GM04503 (cell line): ENCODE measurements at regions not wholly inside any gene's neighbourhood (a gene's known extent, or its start where the extent isn't known, plus 50 kb on each side); places are given as distances from the start of the nearest gene placed in this dataset.
"Not testable (repeated sequence)": the region's sequence is repeated elsewhere in the genome, so short reads cannot be mapped to it uniquely, and the experiment has no call there.

ENCODE experiments used
- DNase-seq: peaks from one replicate; pipeline ENCODE4 v3.0.0-alpha.2; 2012; ENCODE audit warnings: low read depth

GRCh38 chr4:135050086-135050717, 848.6 kb upstream of the PABPC4L start:
- no peak for DNase-seq

- DNase-seq: no peak
Observed at GRCh38 chr4:135032670-135033069, 831.1 kb upstream of the PABPC4L start.

GRCh38 chr4:135015771-135016170, 814.2 kb upstream of the PABPC4L start:
- DNase-seq: no peak

- DNase-seq: no peak
Observed at GRCh38 chr4:135007400-135007799, 805.8 kb upstream of the PABPC4L start.

GRCh38 chr4:134999169-134999568, 797.6 kb upstream of the PABPC4L start:
- no peak for DNase-seq

- no peak for DNase-seq
Observed at GRCh38 chr4:134961963-134962362, 760.4 kb upstream of the PABPC4L start.

- DNase-seq: no peak
Observed at GRCh38 chr4:134958862-134959261, 757.3 kb upstream of the PABPC4L start.

- no peak for DNase-seq
Observed at GRCh38 chr4:134955059-134955458, 753.5 kb upstream of the PABPC4L start.

GRCh38 chr4:134952775-134953174, 751.2 kb upstream of the PABPC4L start:
- no peak for DNase-seq

GRCh38 chr4:134952305-134952704, 750.7 kb upstream of the PABPC4L start:
- DNase-seq: no peak

GRCh38 chr4:134948110-134948642, 746.6 kb upstream of the PABPC4L start:
- no peak for DNase-seq

- no peak for DNase-seq
Observed at GRCh38 chr4:134944115-134944514, 742.5 kb upstream of the PABPC4L start.

GRCh38 chr4:134936014-134936413, 734.4 kb upstream of the PABPC4L start:
- no peak for DNase-seq

GRCh38 chr4:134935320-134935719, 733.7 kb upstream of the PABPC4L start:
- DNase-seq: no peak

- DNase-seq: no peak
Observed at GRCh38 chr4:134934036-134934808, 732.6 kb upstream of the PABPC4L start.

GRCh38 chr4:134915355-134915754, 713.8 kb upstream of the PABPC4L start:
- DNase-seq: no peak

GRCh38 chr4:134914250-134914649, 712.7 kb upstream of the PABPC4L start:
- not testable (repeated sequence) for DNase-seq

GRCh38 chr4:134911941-134912340, 710.4 kb upstream of the PABPC4L start:
- DNase-seq: no peak

- DNase-seq: no peak
Observed at GRCh38 chr4:134906404-134907023, 704.9 kb upstream of the PABPC4L start.

- no peak for DNase-seq
Observed at GRCh38 chr4:134905061-134905460, 703.5 kb upstream of the PABPC4L start.

- DNase-seq: no peak
Observed at GRCh38 chr4:134888156-134888555, 686.6 kb upstream of the PABPC4L start.

GRCh38 chr4:134885436-134885835, 683.8 kb upstream of the PABPC4L start:
- no peak for DNase-seq

- no peak for DNase-seq
Observed at GRCh38 chr4:134883831-134884449, 682.4 kb upstream of the PABPC4L start.
